HEK293 (cell line): ENCODE measurements at regions not wholly inside any gene's neighbourhood (a gene's known extent, or its start where the extent isn't known, plus 50 kb on each side); places are given as distances from the start of the nearest gene placed in this dataset.

Source experiments
- CTCF ChIA-PET: fragments of 350-600 bp; formaldehyde crosslinking; extraction: SDS; loops from one replicate; lab custom pipeline; 2021; ENCODE audit warnings: antibody characterized with exemption; lab: Yijun Ruan, JAX
- POLR2A ChIA-PET: fragments of 300-600 bp; formaldehyde crosslinking; extraction: SDS; loops from one replicate; lab custom pipeline; 2020; ENCODE audit warnings: antibody characterized with exemption, inconsistent platforms; lab: Yijun Ruan, JAX
- H3K27ac ChIP-seq: fragments of 200-500 bp; sonication (Bioruptor generic); 2 replicates; pipeline ENCODE4 v1.5.1; 2014; ENCODE audit warnings: low read depth, low read length, control low read depth, inconsistent platforms; ENCODE audit errors: extremely low read depth
- H3K36me3 ChIP-seq, 2 experiments: fragments of 200-500 bp in 1 of 2; sonication (Bioruptor generic) in 1 of 2; 1 replicate in 1 of 2; 2 replicates in 1 of 2; pipeline ENCODE4 v1.5.1; 2014 to 2017; ENCODE audit warnings: inconsistent platforms in 2 of 2, low read length in 2 of 2; ENCODE audit not compliant: control insufficient read depth in 2 of 2, insufficient read depth in 1 of 2
- H3K4me1 ChIP-seq: fragments of 200-500 bp; sonication (Bioruptor generic); 2 replicates; pipeline ENCODE4 v1.5.1; 2014; ENCODE audit warnings: mild to moderate bottlenecking, low read length, inconsistent platforms; ENCODE audit not compliant: control insufficient read depth, insufficient read depth
- H3K4me3 ChIP-seq: 2 replicates; pipeline ENCODE4 v1.5.1; 2011; ENCODE audit warnings: low read depth, mild to moderate bottlenecking, control low read depth, low read length, moderate library complexity
- H3K9me3 ChIP-seq: fragments of 200-500 bp; sonication (Bioruptor generic); 2 replicates; pipeline ENCODE4 v1.5.1; 2014; ENCODE audit warnings: low read depth, low read length, inconsistent platforms; ENCODE audit not compliant: control insufficient read depth, insufficient read depth
- GLIS1 ChIP-seq: fragments of 450-650 bp; formaldehyde crosslinking; IDR thresholded peaks from 2 replicates; pipeline ENCODE4 v1.5.1; 2016; ENCODE audit warnings: missing biosample characterization, missing genetic modification characterization
- GLIS2 ChIP-seq: fragments of 450-650 bp; formaldehyde crosslinking; IDR thresholded peaks from 2 replicates; pipeline ENCODE4 v1.5.1; 2016; ENCODE audit warnings: missing biosample characterization, missing genetic modification characterization
- HOXC10 ChIP-seq: sonication (generic); formaldehyde crosslinking; IDR thresholded peaks from 2 replicates; pipeline ENCODE4 v1.8.1; 2023; ENCODE audit warnings: mild to moderate bottlenecking, missing genetic modification reagents
- KLF9 ChIP-seq: fragments of 450-650 bp; formaldehyde crosslinking; IDR thresholded peaks from 2 replicates; pipeline ENCODE4 v1.5.1; 2016; ENCODE audit warnings: missing biosample characterization, missing genetic modification characterization, low read depth
- TSHZ1 ChIP-seq: fragments of 450-650 bp; formaldehyde crosslinking; IDR thresholded peaks from 2 replicates; pipeline ENCODE4 v1.5.1; 2016; ENCODE audit warnings: missing biosample characterization, missing genetic modification characterization, borderline replicate concordance
- YY1 ChIP-seq: fragments of 450-650 bp; formaldehyde crosslinking; IDR thresholded peaks from 2 replicates; pipeline ENCODE4 v1.5.1; 2018; ENCODE audit warnings: missing biosample characterization, missing genetic modification characterization
- ZBTB21 ChIP-seq: fragments of 450-650 bp; formaldehyde crosslinking; IDR thresholded peaks from 2 replicates; pipeline ENCODE4 v1.5.1; 2017; ENCODE audit warnings: missing biosample characterization, missing genetic modification characterization
- ZFP37 ChIP-seq: fragments of 450-650 bp; formaldehyde crosslinking; IDR thresholded peaks from 2 replicates; pipeline ENCODE4 v1.5.1; 2016; ENCODE audit warnings: missing biosample characterization, missing genetic modification characterization
- ZNF112 ChIP-seq: fragments of 450-650 bp; formaldehyde crosslinking; IDR thresholded peaks from 2 replicates; pipeline ENCODE4 v1.5.0; 2017; ENCODE audit warnings: missing biosample characterization, missing genetic modification characterization
- ZNF121 ChIP-seq: fragments of 450-650 bp; formaldehyde crosslinking; IDR thresholded peaks from 2 replicates; pipeline ENCODE4 v1.5.1; 2016; ENCODE audit warnings: missing biosample characterization, missing genetic modification characterization
- ZNF157 ChIP-seq: fragments of 450-650 bp; formaldehyde crosslinking; IDR thresholded peaks from 2 replicates; pipeline ENCODE4 v1.5.1; 2016; ENCODE audit warnings: missing biosample characterization, missing genetic modification characterization
- ZNF174 ChIP-seq: fragments of 450-650 bp; formaldehyde crosslinking; IDR thresholded peaks from 2 replicates; pipeline ENCODE4 v1.5.0; 2017; ENCODE audit warnings: missing biosample characterization, mild to moderate bottlenecking, missing genetic modification characterization
- ZNF19 ChIP-seq: fragments of 450-650 bp; formaldehyde crosslinking; IDR thresholded peaks from 2 replicates; pipeline ENCODE4; 2016; ENCODE audit warnings: missing biosample characterization, missing genetic modification characterization, low read depth
- ZNF211 ChIP-seq: fragments of 450-650 bp; formaldehyde crosslinking; IDR thresholded peaks from 2 replicates; pipeline ENCODE4 v1.5.1; 2016; ENCODE audit warnings: low read depth, missing biosample characterization, missing genetic modification characterization
- ZNF23 ChIP-seq: fragments of 450-650 bp; formaldehyde crosslinking; IDR thresholded peaks from 2 replicates; pipeline ENCODE4 v1.5.1; 2016; ENCODE audit warnings: missing biosample characterization, missing genetic modification characterization, borderline replicate concordance
- ZNF239 ChIP-seq: fragments of 450-650 bp; formaldehyde crosslinking; IDR thresholded peaks from 2 replicates; pipeline ENCODE4 v1.5.1; 2016; ENCODE audit warnings: missing biosample characterization, missing genetic modification characterization
- ZNF24 ChIP-seq: fragments of 450-650 bp; formaldehyde crosslinking; IDR thresholded peaks from 2 replicates; pipeline ENCODE4 v1.5.1; 2016; ENCODE audit warnings: missing biosample characterization, missing genetic modification characterization
- ZNF280C ChIP-seq: fragments of 450-650 bp; formaldehyde crosslinking; IDR thresholded peaks from 2 replicates; pipeline ENCODE4 v1.5.1; 2016; ENCODE audit warnings: missing biosample characterization, missing genetic modification characterization
- ZNF335 ChIP-seq: fragments of 450-650 bp; formaldehyde crosslinking; conservative IDR thresholded peaks from 2 replicates; pipeline ENCODE4 v1.5.1; 2016; ENCODE audit warnings: missing biosample characterization, missing genetic modification characterization
- ZNF341 ChIP-seq: fragments of 450-650 bp; formaldehyde crosslinking; IDR thresholded peaks from 2 replicates; pipeline ENCODE4; 2016; ENCODE audit warnings: low read depth, missing biosample characterization, missing genetic modification characterization
- ZNF394 ChIP-seq: fragments of 450-650 bp; formaldehyde crosslinking; IDR thresholded peaks from 2 replicates; pipeline ENCODE4 v1.5.1; 2016; ENCODE audit warnings: missing biosample characterization, missing genetic modification characterization, mild to moderate bottlenecking, moderate library complexity, borderline replicate concordance
- ZNF530 ChIP-seq: fragments of 450-650 bp; formaldehyde crosslinking; IDR thresholded peaks from 2 replicates; pipeline ENCODE4 v1.5.1; 2016; ENCODE audit warnings: low read depth, missing biosample characterization, missing genetic modification characterization
- ZNF549 ChIP-seq: fragments of 450-650 bp; IDR thresholded peaks from 2 replicates; pipeline ENCODE4 v1.5.1; 2018; ENCODE audit warnings: missing biosample characterization, missing genetic modification characterization, mild to moderate bottlenecking, inconsistent platforms, moderate library complexity
- ZNF629 ChIP-seq: fragments of 450-650 bp; formaldehyde crosslinking; IDR thresholded peaks from 2 replicates; pipeline ENCODE4 v1.5.1; 2017; ENCODE audit warnings: missing biosample characterization, missing genetic modification characterization
- ZNF654 ChIP-seq: fragments of 450-650 bp; formaldehyde crosslinking; IDR thresholded peaks from 2 replicates; pipeline ENCODE4 v1.5.1; 2016; ENCODE audit warnings: low read depth, missing biosample characterization, missing genetic modification characterization
- ZNF701 ChIP-seq: fragments of 450-650 bp; formaldehyde crosslinking; IDR thresholded peaks from 2 replicates; pipeline ENCODE4 v1.5.1; 2016; ENCODE audit warnings: missing biosample characterization, missing genetic modification characterization
- TF ChIP-seq, protein P1 (sequence below): sonication (generic); formaldehyde crosslinking; IDR thresholded peaks from 2 replicates; pipeline ENCODE4 v1.8.1; 2022; ENCODE audit warnings: mild to moderate bottlenecking, moderate library complexity, missing genetic modification reagents
- TF ChIP-seq, protein P2 (sequence below): fragments of 450-650 bp; formaldehyde crosslinking; IDR thresholded peaks from 2 replicates; pipeline ENCODE4 v1.5.1; 2016; ENCODE audit warnings: missing biosample characterization, missing genetic modification characterization
- TF ChIP-seq, protein P3 (sequence below): fragments of 450-650 bp; formaldehyde crosslinking; IDR thresholded peaks from 2 replicates; pipeline ENCODE4 v1.5.1; 2016; ENCODE audit warnings: missing biosample characterization, missing genetic modification characterization, low read depth

GRCh38 chr20:56730003-56730402 is 100.9 kb downstream of the TFAP2C start:
- no peaks in the 10 kb centered on the region for H3K9me3 ChIP-seq
- no peak overlapping the region for H3K4me3 ChIP-seq
- H3K36me3 ChIP-seq = no peaks in the 10 kb centered on the region
- no peaks in the 10 kb centered on the region for H3K4me1 ChIP-seq
- ChIA-PET CTCF (no interaction called here), POLR2A (no interaction called here)
- TF ChIP-seq ZNF530 (tag by site-specific recombination) (no peak), ZBTB21 (no peak), GLIS2 (no peak), ZNF394 (tag by site-specific recombination) (no peak), ZNF335 (no peak), ZFP37 (tag by site-specific recombination) (no peak), ZNF549 (tag by site-specific recombination) (no peak), ZNF280C (tag by site-specific recombination) (no peak), ZNF701 (no peak), HOXC10 (CRISPR knock-in tag) (no peak), ZNF654 (tag by site-specific recombination) (no peak), ZNF121 (tag by site-specific recombination) (no peak)
- TF ChIP-seq, protein P1, sequence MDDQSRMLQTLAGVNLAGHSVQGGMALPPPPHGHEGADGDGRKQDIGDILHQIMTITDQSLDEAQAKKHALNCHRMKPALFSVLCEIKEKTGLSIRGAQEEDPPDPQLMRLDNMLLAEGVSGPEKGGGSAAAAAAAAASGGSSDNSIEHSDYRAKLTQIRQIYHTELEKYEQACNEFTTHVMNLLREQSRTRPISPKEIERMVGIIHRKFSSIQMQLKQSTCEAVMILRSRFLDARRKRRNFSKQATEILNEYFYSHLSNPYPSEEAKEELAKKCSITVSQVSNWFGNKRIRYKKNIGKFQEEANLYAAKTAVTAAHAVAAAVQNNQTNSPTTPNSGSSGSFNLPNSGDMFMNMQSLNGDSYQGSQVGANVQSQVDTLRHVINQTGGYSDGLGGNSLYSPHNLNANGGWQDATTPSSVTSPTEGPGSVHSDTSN = no peak
- no peak overlapping the region for H3K27ac ChIP-seq

DNA sequence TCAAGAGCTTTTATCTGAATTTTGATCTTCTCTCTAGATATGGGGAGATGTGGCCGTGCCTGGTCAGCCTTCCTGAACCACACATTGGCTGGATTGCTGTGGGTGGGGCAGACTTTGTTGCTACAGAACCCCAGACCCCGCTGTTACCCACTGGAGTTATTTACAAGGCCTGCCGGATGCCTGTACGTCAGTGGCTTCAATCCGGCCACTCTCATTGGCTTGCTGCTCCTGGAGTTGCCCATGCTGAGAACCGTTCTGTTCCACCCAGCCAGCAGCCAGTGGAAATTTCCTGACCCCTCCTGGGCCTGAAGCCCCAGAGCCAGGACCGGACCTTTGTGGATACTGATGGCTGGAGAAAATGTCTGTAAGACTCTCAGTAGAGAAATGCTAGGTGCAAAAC is 101.9 kb downstream of the TFAP2C start:
- Histone ChIP-seq H3K9me3 (no peaks in the 10 kb centered on the region), H3K36me3 (no peaks in the 10 kb centered on the region), H3K4me1 (no peaks in the 10 kb centered on the region), H3K4me3 (no peak overlapping the region), H3K27ac (no peak overlapping the region)
- ChIA-PET POLR2A (no interaction called here), CTCF (interaction anchor here (0.7 kb wide), 1 partner anchor 729 kb away, joined by 4 read pairs; no protein-coding TSS in a partner anchor)
- no peak for TF ChIP-seq ZNF112
- TF ChIP-seq YY1 (tag by site-specific recombination) = no peak
- no peak for TF ChIP-seq ZNF19
- no peak for TF ChIP-seq ZNF157 (tag by site-specific recombination)
- no peak for TF ChIP-seq KLF9 (tag by site-specific recombination)
- no peak for TF ChIP-seq GLIS1 (tag by site-specific recombination)
- no peak for TF ChIP-seq ZNF341
- TF ChIP-seq, protein P2, sequence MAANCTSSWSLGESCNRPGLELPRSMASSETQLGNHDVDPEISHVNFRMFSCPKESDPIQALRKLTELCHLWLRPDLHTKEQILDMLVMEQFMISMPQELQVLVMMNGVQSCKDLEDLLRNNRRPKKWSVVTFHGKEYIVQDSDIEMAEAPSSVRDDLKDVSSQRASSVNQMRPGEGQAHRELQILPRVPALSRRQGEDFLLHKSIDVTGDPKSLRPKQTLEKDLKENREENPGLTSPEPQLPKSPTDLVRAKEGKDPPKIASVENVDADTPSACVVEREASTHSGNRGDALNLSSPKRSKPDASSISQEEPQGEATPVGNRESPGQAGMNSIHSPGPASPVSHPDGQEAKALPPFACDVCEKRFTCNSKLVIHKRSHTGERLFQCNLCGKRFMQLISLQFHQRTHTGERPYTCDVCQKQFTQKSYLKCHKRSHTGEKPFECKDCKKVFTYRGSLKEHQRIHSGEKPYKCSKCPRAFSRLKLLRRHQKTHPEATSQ (tag by site-specific recombination) = no peak
- TF ChIP-seq, protein P3, sequence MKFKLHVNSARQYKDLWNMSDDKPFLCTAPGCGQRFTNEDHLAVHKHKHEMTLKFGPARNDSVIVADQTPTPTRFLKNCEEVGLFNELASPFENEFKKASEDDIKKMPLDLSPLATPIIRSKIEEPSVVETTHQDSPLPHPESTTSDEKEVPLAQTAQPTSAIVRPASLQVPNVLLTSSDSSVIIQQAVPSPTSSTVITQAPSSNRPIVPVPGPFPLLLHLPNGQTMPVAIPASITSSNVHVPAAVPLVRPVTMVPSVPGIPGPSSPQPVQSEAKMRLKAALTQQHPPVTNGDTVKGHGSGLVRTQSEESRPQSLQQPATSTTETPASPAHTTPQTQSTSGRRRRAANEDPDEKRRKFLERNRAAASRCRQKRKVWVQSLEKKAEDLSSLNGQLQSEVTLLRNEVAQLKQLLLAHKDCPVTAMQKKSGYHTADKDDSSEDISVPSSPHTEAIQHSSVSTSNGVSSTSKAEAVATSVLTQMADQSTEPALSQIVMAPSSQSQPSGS = no peak
- no peak for TF ChIP-seq ZNF211 (tag by site-specific recombination)
- TF ChIP-seq ZNF24 (tag by site-specific recombination) = no peak
- no peak for TF ChIP-seq ZNF239
- TF ChIP-seq TSHZ1 (tag by site-specific recombination) = no peak
- no peak for TF ChIP-seq ZNF629 (tag by site-specific recombination)
- TF ChIP-seq ZNF174 (tag by site-specific recombination) = no peak
- TF ChIP-seq ZNF23 (tag by site-specific recombination) = no peak
